Fibroblast of lung (primary cell): ENCODE measurements at regions not wholly inside any gene's neighbourhood (a gene's known extent, or its start where the extent isn't known, plus 50 kb on each side); places are given as distances from the start of the nearest gene placed in this dataset.

Source experiments
- DNase-seq, 2 donors: peaks; one replicate each; pipeline versions ENCODE4 v3.0.0 to v3.0.0-alpha.2; 2010; ENCODE audit warnings: low read depth in 2 of 2
- H2AFZ ChIP-seq: 2 replicates; pipeline ENCODE4 v1.5.1; 2012; ENCODE audit warnings: low read length, control low read depth, inconsistent platforms
- H3K27ac ChIP-seq: 2 replicates; pipeline ENCODE4 v1.5.1; 2011; ENCODE audit warnings: low read length, control low read depth; ENCODE audit not compliant: insufficient read depth
- H3K27me3 ChIP-seq: 2 replicates; pipeline ENCODE4 v1.5.1; 2011; ENCODE audit warnings: mild to moderate bottlenecking, low read length; ENCODE audit not compliant: control insufficient read depth, insufficient read depth
- H3K36me3 ChIP-seq: 2 replicates; pipeline ENCODE4 v1.5.1; 2011; ENCODE audit warnings: low read length; ENCODE audit not compliant: control insufficient read depth, insufficient read depth
- H3K4me1 ChIP-seq: 2 replicates; pipeline ENCODE4 v1.5.1; 2011; ENCODE audit warnings: low read length; ENCODE audit not compliant: control insufficient read depth, insufficient read depth; ENCODE audit errors: extremely low read depth
- H3K4me2 ChIP-seq: 2 replicates; pipeline ENCODE4 v1.5.1; 2011; ENCODE audit warnings: low read length, control low read depth; ENCODE audit not compliant: insufficient read depth; ENCODE audit errors: extremely low read depth
- H3K4me3 ChIP-seq, 4 experiments: fragments of 200-600 bp in 1 of 4; sonication (generic) in 1 of 4; replicated peaks in 1 of 4; 2 replicates each; pipeline ENCODE4 v1.5.1; 2011 to 2016; ENCODE audit warnings: low read length in 4 of 4, low read depth in 3 of 4, mild to moderate bottlenecking in 3 of 4, control low read depth in 2 of 4, inconsistent platforms in 1 of 4, mixed read lengths in 1 of 4; ENCODE audit not compliant: insufficient read depth in 1 of 4; ENCODE audit errors: control extremely low read depth in 1 of 4
- H3K79me2 ChIP-seq: 2 replicates; pipeline ENCODE4 v1.5.1; 2012; ENCODE audit warnings: mild to moderate bottlenecking, low read length, inconsistent platforms; ENCODE audit not compliant: control insufficient read depth, insufficient read depth
- H3K9ac ChIP-seq: 2 replicates; pipeline ENCODE4 v1.5.1; 2011; ENCODE audit warnings: mild to moderate bottlenecking, low read length, control low read depth; ENCODE audit not compliant: insufficient read depth
- H3K9me3 ChIP-seq: 2 replicates; pipeline ENCODE4 v1.5.1; 2012; ENCODE audit warnings: low read depth, low read length; ENCODE audit not compliant: control insufficient read depth, insufficient read depth
- H4K20me1 ChIP-seq: 2 replicates; pipeline ENCODE4 v1.5.1; 2011; ENCODE audit warnings: low read length; ENCODE audit not compliant: control insufficient read depth, insufficient read depth; ENCODE audit errors: extremely low read depth
- EZH2 ChIP-seq: IDR thresholded peaks from 2 replicates; pipeline ENCODE4 v1.5.1; 2012; ENCODE audit warnings: low read length, control low read depth, mild to moderate bottlenecking; ENCODE audit errors: missing control alignments
- TF ChIP-seq, protein P1 (sequence below), 2 donors: IDR thresholded peaks in 1 of 2; conservative IDR thresholded peaks in 1 of 2; 1 replicate in 1 of 2; 2 replicates in 1 of 2; pipeline ENCODE4 v1.5.1; 2011 to 2012; ENCODE audit warnings: low read length in 2 of 2, control low read depth in 1 of 2, inconsistent platforms in 1 of 2, low read depth in 1 of 2, mild to moderate bottlenecking in 1 of 2

DNA sequence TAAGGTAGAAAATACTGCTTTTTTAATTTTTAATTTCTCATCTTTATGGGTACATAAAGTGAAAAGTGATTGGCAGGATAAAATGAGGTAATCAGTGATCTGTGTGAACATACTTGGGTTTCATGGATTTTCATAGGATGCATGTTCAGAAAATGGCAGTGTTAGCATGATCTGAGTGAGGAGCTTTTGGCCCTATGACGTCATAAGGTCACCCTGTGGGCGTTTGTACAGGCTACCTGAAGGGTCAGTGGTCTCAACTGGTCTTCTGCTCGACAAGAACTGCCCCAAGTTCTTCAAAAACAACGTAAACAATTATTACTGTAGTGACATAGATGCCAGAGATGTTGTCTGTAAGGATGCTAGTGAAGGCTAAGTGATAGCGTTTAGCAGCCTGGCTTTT is 124.5 kb upstream of the OSTN start:
- Histone ChIP-seq H3K4me1 (peaks cover 13% of the 10 kb centered on the region), H2AFZ (no peak overlapping the region), H3K9ac (no peak overlapping the region), H3K9me3 (no peaks in the 10 kb centered on the region), H3K36me3 (no peaks in the 10 kb centered on the region), H3K27ac (no peak overlapping the region), H4K20me1 (no peaks in the 10 kb centered on the region), H3K4me3 (no peak overlapping the region), H3K79me2 (no peaks in the 10 kb centered on the region), H3K27me3 (no peaks in the 10 kb centered on the region), H3K4me2 (no peak overlapping the region)
- TF ChIP-seq, protein P1, sequence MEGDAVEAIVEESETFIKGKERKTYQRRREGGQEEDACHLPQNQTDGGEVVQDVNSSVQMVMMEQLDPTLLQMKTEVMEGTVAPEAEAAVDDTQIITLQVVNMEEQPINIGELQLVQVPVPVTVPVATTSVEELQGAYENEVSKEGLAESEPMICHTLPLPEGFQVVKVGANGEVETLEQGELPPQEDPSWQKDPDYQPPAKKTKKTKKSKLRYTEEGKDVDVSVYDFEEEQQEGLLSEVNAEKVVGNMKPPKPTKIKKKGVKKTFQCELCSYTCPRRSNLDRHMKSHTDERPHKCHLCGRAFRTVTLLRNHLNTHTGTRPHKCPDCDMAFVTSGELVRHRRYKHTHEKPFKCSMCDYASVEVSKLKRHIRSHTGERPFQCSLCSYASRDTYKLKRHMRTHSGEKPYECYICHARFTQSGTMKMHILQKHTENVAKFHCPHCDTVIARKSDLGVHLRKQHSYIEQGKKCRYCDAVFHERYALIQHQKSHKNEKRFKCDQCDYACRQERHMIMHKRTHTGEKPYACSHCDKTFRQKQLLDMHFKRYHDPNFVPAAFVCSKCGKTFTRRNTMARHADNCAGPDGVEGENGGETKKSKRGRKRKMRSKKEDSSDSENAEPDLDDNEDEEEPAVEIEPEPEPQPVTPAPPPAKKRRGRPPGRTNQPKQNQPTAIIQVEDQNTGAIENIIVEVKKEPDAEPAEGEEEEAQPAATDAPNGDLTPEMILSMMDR (conservative IDR thresholded peaks at IDR 0.05 in 1 of 2, IDR thresholded peaks at IDR 0.05 in 1 of 2; ENCODE audit: low read depth in 1 of 2, low read length in 2 of 2): no peak
- no peak for TF ChIP-seq EZH2
- DNase-seq: no peak

DNA sequence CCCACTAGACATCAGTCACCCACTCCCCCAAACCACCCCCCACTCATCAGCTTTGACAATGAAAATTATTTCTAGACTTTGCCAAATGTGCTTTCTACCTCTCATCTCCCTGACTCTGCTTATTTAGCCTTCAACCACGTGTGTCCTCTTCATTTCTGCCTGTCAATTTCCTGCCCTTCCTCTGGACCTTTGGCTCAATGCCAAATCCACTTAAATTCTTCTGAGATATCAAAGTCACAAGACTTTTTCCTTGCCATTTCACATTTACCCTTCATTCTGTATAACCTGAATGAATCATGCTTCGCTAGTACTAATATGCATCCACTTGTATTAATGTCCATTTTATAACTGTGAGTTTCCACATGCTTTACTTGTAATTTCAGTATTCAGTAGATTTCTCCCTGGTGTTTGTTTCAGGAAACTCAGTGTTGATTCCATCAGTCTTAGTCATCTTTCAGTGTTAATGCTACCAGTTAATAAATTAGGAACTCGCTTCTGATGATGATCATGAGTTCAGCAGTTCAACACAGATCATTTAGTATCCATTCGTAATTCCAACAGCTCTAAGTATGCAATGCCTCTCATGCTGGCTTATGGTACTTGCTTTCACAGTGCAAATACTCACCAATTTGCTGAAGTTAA is 128.2 kb upstream of the OSTN start:
- Histone ChIP-seq H3K36me3 (no peaks in the 10 kb centered on the region), H3K79me2 (no peaks in the 10 kb centered on the region), H2AFZ (no peak overlapping the region), H4K20me1 (no peaks in the 10 kb centered on the region), H3K4me2 (peak overlapping the region; percentile 38), H3K9me3 (no peaks in the 10 kb centered on the region), H3K4me3 (no peak overlapping the region), H3K27me3 (no peaks in the 10 kb centered on the region), H3K4me1 (peaks cover 13% of the 10 kb centered on the region), H3K27ac (peak overlapping the region; percentile 55), H3K9ac (no peak overlapping the region)
- peak; percentile 36 to 37 for DNase-seq
- TF ChIP-seq, protein P1 (conservative IDR thresholded peaks at IDR 0.05 in 1 of 2, IDR thresholded peaks at IDR 0.05 in 1 of 2; ENCODE audit: low read depth in 1 of 2, low read length in 2 of 2): no peak
- TF ChIP-seq EZH2: no peak

DNA sequence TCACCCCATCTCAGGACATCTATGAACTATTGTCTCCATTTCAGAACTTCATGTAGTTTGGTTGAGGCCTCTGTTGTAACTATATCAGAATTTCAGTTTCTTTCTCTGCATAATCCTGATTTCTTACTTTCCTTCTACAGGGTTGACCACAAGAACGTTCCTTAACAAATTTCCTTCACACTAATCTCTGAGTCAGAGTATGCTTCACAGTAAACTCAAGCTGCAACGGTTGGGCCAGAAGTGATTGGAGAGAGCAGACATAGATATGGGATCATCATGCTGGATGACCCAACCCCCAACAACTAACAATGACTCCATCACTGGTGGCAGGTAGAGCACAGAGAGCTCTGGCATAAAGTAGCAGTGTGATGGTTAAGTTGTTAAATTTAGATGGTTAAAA is 128.8 kb upstream of the OSTN start:
- Histone ChIP-seq H3K27me3 (no peaks in the 10 kb centered on the region), H3K4me3 (no peak overlapping the region), H2AFZ (no peak overlapping the region), H3K4me1 (peaks cover 13% of the 10 kb centered on the region), H3K9ac (no peak overlapping the region), H3K4me2 (peak overlapping the region; percentile 46), H3K36me3 (no peaks in the 10 kb centered on the region), H4K20me1 (no peaks in the 10 kb centered on the region), H3K9me3 (no peaks in the 10 kb centered on the region), H3K79me2 (no peaks in the 10 kb centered on the region), H3K27ac (peak overlapping the region; percentile 55)
- TF ChIP-seq EZH2: no peak
- TF ChIP-seq, protein P1 (conservative IDR thresholded peaks at IDR 0.05 in 1 of 2, IDR thresholded peaks at IDR 0.05 in 1 of 2; ENCODE audit: low read depth in 1 of 2, low read length in 2 of 2): no peak
- peak; percentile 82 to 95 for DNase-seq
